ENCODE measurements at regions not wholly inside any gene's neighbourhood (a gene's known extent, or its start where the extent isn't known, plus 50 kb on each side); places are given as distances from the start of the nearest gene placed in this dataset.

DNA sequence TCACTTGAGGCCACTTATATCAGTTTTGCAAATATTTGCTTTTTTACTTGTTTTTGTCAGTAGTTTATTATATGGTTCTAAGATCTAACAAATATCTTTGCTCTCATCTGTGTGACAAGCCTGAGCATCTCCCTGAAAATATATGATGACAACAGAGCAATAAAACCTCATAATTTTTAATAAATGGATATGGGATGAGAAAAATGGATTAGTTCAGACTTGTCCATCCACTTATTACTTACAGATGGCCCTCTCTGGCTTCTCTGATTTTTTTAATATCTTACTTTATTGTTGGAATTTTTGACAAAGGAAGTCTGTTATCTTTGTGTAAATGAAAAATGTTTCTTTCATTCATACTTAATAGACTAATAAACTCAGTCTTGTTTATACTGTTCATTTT, 491.4 kb upstream of the RAG2 start:
- no peak for TF ChIP-seq EP300 (IDR thresholded peaks at IDR 0.05)
- TF ChIP-seq POLR2A (IDR thresholded peaks at IDR 0.05), result no peak

Data from ovary (tissue), 1 donor.